ENCODE measurements at regions not wholly inside any gene's neighbourhood (a gene's known extent, or its start where the extent isn't known, plus 50 kb on each side); places are given as distances from the start of the nearest gene placed in this dataset.

GRCh38 chr12:3409662-3410061, 81.3 kb upstream of the PRMT8 start:
- H3K27me3 ChIP-seq (ENCODE audit: control insufficient read depth, insufficient read depth, low read length) = no peaks in the 10 kb centered on the region
- no peak for TF ChIP-seq CTCF (IDR thresholded peaks at IDR 0.05; ENCODE audit: insufficient read depth, low read length, poor library complexity, severe bottlenecking)
- no peak for DNase-seq (ENCODE audit: low read depth)
- no peaks in the 10 kb centered on the region for H3K36me3 ChIP-seq (ENCODE audit: control insufficient read depth, insufficient read depth, low read length)
- no peak overlapping the region for H3K4me3 ChIP-seq (ENCODE audit: low read depth, low read length)

- no peak for TF ChIP-seq CTCF (IDR thresholded peaks at IDR 0.05; ENCODE audit: insufficient read depth, low read length, poor library complexity, severe bottlenecking)
- H3K36me3 ChIP-seq (ENCODE audit: control insufficient read depth, insufficient read depth, low read length) = no peaks in the 10 kb centered on the region
- no peak for DNase-seq (ENCODE audit: low read depth)
These were observed 74.8 kb upstream of the PRMT8 start for GRCh38 chr12:3416159-3416558.

GRCh38 chr12:3416670-3417069, 74.3 kb upstream of the PRMT8 start:
- no peak for TF ChIP-seq CTCF (IDR thresholded peaks at IDR 0.05; ENCODE audit: insufficient read depth, low read length, poor library complexity, severe bottlenecking)
- H3K27me3 ChIP-seq (ENCODE audit: control insufficient read depth, insufficient read depth, low read length) = peaks cover 3% of the 10 kb centered on the region
- DNase-seq (ENCODE audit: low read depth) = no peak

More at GRCh38 chr12:3416159-3416558, 74.8 kb upstream of the PRMT8 start:
- H3K4me3 ChIP-seq (ENCODE audit: low read depth, low read length) = no peak overlapping the region
- H3K27me3 ChIP-seq (ENCODE audit: control insufficient read depth, insufficient read depth, low read length) = peaks cover 2% of the 10 kb centered on the region

GRCh38 chr12:3417113-3417512, 73.9 kb upstream of the PRMT8 start:
- H3K36me3 ChIP-seq (ENCODE audit: control insufficient read depth, insufficient read depth, low read length) = no peaks in the 10 kb centered on the region
- H3K27me3 ChIP-seq (ENCODE audit: control insufficient read depth, insufficient read depth, low read length) = peaks cover 3% of the 10 kb centered on the region
- no peak for TF ChIP-seq CTCF (IDR thresholded peaks at IDR 0.05; ENCODE audit: insufficient read depth, low read length, poor library complexity, severe bottlenecking)
- no peak for DNase-seq (ENCODE audit: low read depth)
- H3K4me3 ChIP-seq (ENCODE audit: low read depth, low read length) = no peak overlapping the region

More at GRCh38 chr12:3416670-3417069, 74.3 kb upstream of the PRMT8 start:
- Histone ChIP-seq H3K36me3 (ENCODE audit: control insufficient read depth, insufficient read depth, low read length) (no peaks in the 10 kb centered on the region), H3K4me3 (ENCODE audit: low read depth, low read length) (no peak overlapping the region)

GRCh38 chr12:3417937-3418462, 73.0 kb upstream of the PRMT8 start:
- H3K36me3 ChIP-seq (ENCODE audit: control insufficient read depth, insufficient read depth, low read length) = no peaks in the 10 kb centered on the region
- no peak for TF ChIP-seq CTCF (IDR thresholded peaks at IDR 0.05; ENCODE audit: insufficient read depth, low read length, poor library complexity, severe bottlenecking)
- DNase-seq (ENCODE audit: low read depth) = no peak
- H3K27me3 ChIP-seq (ENCODE audit: control insufficient read depth, insufficient read depth, low read length) = peaks cover 3% of the 10 kb centered on the region
- no peak overlapping the region for H3K4me3 ChIP-seq (ENCODE audit: low read depth, low read length)

All from kidney epithelial cell (primary cell).